ENCODE measurements at regions not wholly inside any gene's neighbourhood (a gene's known extent, or its start where the extent isn't known, plus 50 kb on each side); places are given as distances from the start of the nearest gene placed in this dataset.
"Not testable (repeated sequence)": the region's sequence is repeated elsewhere in the genome, so short reads cannot be mapped to it uniquely, and the experiment has no call there.

DNA sequence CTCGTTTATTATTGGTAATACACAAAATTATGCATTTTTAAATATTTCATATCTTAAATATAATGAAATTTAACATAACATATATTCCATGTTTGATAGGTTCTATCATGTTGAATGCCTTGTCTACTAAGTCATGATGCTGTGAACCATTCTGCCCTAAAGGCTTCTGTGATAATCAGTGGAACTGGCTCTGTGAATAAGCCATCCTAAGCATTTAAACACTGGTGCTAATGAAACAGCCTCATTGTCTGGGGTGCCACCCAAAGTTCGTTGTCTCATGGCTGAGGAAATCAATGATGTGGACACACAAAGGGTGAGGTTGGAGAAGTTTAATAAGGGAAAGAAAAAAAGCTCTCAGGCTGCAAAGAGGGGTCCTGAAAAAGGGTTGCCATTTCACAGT, 264.7 kb upstream of the ZRANB2 start:
- FAIRE-seq = no peak

DNA sequence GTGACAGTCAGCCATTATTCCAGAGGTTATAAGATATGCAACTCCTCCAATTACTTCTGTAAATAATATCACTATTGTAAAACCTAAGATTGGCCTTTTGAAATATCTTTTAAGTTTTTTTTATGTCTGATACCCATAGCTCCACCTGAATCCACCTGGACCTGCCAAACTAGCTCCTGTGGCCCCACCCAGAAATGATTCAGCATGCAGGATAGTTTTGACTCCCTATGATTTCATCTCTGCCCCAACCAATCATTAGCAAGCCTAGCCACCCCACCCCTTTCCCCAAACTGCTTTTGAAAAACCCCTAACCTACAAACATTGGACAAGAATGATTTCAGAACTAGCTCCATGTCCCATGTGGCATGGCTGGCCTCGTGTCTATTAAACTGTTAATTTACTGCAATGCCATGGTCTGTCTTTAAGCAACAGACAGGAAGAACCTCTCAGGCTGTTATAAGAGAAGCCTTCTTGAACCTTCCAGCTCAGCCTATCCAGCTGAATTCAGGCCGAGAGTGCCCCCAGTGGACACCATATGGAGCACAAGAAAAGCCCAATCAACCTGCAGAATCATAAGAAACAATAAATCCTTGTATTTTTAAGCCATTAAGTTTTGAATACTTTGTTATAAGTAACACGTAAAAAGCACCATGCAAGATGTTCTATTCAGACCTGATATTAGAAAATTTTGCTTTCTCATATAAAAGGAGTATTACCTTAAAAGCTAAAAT, 263.0 kb upstream of the ZRANB2 start:
- no peak for FAIRE-seq

- FAIRE-seq = no peak
Measured at GRCh38 chr1:71339238-71339637, 258.4 kb upstream of the ZRANB2 start.

DNA sequence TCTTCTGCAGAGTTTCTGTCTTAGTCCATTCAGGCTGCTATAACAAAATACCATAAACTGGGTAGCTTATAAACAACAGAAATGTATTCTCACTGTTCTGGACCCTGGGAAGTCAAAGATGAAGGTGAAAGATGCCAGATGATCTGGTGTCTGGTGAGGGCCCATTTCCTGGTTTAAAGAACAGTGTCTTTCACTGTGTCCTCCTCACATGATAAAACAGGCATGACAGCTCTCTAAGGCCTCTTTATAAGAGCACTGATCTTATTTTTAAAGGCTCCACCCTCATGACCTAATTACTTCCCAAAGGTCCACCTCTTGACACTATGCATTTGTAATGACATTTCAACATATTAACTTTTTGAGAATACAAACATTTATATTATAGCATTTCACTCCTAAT, 250.2 kb upstream of the ZRANB2 start:
- FAIRE-seq = no peak

DNA sequence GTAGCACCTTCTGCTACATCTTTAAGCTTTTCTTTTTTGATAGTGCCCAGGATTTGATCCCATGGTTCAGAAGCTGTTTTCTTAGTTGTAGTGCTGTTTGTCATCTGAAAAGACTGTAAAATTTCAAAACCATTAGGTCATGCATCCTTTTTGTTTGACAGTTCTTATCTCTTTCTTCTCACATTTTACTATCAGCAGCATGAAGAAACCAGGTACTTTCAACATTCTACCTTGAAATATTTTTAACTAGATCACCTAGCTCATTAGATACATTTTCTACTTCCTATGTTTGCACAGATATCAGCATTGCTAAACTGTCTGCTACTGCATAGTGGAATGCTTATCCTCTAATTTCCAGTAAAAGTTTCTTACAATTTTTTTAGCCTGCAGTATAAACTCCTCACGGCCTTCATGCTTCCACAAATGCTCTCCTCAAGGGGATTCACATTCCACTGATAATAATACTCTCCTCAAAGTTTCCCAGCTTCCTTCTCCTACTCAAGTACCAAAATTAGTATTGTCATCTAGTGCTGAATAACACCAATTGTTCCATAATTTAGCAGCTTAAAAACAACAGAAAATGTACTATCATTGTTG, 243.9 kb upstream of the ZRANB2 start:
- FAIRE-seq = no peak

GRCh38 chr1:71312545-71312944, 231.7 kb upstream of the ZRANB2 start:
- FAIRE-seq = no peak

- FAIRE-seq = no peak
Measured at GRCh38 chr1:71311376-71311775, 230.5 kb upstream of the ZRANB2 start.

DNA sequence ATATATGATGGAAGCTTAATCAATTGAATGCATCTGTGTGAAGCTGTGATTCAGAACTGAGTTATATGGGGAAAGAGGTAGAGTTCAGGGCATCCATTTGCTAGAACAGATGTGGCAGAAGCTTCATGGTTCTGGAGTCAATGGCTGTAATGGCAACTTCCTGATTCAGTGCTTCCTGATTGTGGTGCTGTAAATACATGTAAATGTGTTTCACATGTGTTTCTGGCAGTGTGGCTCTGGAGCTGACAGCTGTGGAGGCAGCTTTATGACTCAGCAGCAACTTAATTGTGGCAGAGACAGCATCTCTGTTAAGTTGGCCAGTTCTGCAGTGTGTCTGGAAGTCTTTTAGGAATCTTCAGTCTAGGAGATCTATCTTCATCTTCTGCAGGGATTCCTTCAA, 226.6 kb upstream of the ZRANB2 start:
- no peak for FAIRE-seq

DNA sequence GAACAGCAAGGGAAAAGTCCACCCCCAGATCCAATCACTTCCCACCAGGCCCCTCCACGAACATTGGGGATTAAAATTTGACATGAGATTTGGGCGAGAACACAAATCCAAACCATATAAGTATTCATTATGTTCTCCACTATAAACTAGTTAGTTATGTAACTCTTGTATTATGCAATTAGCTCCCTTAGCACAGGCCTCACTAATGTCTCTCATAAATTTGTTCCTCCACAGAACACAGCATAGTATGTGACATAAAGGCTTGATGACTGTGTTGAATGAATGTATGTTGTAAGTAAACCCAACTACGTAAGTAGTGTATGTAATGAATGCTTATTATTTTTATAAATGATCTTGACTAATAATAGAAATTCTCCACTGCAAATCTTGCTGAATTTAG, 223.3 kb upstream of the ZRANB2 start:
- no peak for FAIRE-seq

GRCh38 chr1:71303617-71304041, 222.8 kb upstream of the ZRANB2 start:
- FAIRE-seq = no peak

GRCh38 chr1:71298633-71299032, 217.8 kb upstream of the ZRANB2 start:
- no peak for FAIRE-seq

- FAIRE-seq = no peak
Measured at GRCh38 chr1:71296551-71297134, 215.8 kb upstream of the ZRANB2 start.

DNA sequence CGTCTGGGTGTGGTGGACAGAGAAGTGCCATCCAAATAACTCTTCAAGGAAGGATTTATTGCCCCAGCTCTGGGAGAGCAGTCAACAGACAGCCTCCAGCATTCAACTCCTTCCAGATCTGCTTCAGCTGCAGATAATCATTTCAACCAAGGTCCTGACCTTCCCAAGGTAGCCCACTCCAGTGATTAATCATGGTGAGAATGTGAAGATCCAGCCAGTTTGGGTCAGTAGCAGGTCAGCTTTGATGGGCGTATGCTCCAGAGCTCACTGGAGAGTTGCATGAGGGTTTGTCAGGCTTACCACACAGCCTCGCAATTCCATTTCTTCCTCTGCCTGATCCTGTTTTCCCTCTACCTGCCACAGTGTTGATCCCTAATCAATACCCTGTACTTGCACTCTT, 214.5 kb upstream of the ZRANB2 start:
- no peak for FAIRE-seq

DNA sequence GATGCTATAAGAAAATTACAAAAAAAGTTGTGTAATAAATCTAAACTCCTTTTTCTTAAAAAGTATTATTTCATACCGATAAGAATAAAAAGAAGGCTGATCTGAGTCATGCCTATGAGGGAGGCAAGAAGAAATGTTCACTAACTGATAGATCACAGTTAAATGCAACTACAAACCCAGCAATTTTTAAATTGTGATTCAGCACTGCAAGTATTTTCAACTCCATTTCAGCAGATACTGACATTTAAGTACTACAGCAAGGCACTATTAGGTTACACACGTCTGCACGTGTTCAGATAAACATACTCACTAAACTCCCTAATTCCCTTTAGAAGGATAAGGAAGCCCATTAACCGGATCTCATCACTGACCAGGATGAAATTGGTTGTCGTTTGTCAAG, 213.3 kb upstream of the ZRANB2 start:
- no peak for FAIRE-seq

- no peak for FAIRE-seq
Measured at GRCh38 chr1:71292203-71292602, 211.4 kb upstream of the ZRANB2 start.

- not testable (repeated sequence) for FAIRE-seq
Measured at GRCh38 chr1:71290506-71291237, 209.8 kb upstream of the ZRANB2 start.

DNA sequence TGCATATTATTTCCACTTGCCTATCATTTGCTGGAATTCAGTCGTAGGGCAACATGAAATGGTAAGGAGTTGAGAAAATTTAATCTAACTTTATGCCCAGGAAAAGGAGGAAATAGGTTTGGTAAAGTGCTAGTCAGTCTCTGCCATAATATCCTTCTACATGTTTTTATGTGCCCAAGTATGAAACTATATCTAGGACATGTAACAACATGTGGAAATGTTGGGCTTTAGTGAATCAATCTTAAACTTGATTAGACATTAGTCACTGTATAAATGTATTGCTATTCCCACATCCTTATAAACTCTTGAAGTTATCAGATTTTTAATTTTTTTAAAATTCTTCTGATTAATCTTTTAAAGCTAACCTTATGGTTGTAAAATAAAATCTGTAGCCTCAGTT, 204.7 kb upstream of the ZRANB2 start:
- FAIRE-seq = no peak

DNA sequence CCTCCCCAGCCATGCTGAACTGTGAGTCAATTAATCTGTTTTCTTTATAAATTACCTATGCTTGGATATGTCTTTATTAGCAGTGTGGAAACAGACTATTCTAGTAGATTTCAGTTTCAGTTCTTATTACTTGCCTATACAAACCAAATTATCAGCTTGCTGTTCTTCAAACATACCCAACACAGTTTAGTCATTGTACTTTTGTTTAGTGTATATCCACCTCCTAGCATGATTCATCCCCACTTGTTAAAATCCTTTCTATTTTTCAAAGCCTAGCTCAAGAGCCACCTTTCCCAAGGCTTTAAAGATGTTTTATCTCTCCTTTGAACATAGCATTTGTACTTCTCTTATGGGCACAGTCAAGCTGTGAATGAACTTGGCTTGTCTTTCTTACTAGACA, 195.6 kb upstream of the ZRANB2 start:
- FAIRE-seq = no peak

GRCh38 chr1:71273334-71273733, 192.5 kb upstream of the ZRANB2 start:
- FAIRE-seq = no peak

GRCh38 chr1:71270394-71270915, 189.6 kb upstream of the ZRANB2 start:
- FAIRE-seq = no peak

DNA sequence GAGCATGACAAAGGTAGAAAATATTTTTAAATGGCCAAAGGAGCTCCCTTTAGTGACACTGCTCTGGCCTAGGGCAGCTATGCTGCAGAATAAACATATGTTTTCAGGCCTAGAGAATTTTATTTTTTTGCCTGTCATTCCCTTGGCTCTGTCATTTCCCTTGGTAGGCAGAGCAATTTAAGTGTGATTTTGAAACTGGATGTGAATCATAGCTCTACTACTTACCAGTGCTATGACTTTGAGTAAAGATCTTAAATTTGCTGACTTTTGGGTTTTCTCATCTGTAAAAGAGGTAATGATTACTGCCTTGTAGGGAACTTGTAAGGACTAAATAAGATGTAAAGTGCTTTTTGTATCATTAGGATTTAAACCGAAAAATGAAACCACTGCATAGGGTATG, 189.0 kb upstream of the ZRANB2 start:
- FAIRE-seq = no peak

DNA sequence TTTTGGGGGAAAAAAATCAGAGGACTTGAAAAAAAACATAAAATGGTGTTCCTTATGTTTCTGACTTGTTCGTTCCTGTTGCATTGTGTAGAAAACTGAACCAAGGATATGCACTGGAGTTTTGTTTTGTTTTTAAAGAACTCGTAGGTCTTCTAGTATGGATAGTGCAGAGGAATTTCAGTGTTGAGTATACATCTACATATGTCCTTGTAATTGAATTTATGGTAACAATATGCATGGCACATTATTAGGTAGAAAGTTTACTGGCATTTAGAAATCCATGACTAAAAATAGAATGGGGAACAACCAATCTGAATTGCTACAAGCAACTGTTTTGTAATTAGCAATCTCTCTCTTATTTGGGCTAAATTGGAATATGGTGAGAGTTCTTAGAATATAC, 188.3 kb upstream of the ZRANB2 start:
- no peak for FAIRE-seq

DNA sequence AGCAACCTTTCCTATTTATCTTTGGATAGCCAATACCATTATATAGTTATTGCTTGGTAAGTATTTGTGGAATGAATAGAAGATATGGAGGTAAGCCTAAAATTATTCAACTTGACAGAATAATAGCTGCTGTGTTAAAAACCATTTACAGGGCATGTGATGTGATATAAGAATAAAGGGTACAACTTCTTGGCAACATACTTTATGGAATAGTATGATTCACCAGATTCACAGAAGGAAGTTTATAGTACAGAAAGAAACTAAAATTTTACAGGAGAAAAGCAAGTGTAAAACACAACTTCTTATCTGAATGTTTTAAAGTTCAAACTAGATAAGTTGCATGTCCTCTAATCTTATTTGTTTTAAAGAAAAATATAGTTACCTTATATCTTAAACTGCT, 186.4 kb upstream of the ZRANB2 start:
- FAIRE-seq = no peak

DNA sequence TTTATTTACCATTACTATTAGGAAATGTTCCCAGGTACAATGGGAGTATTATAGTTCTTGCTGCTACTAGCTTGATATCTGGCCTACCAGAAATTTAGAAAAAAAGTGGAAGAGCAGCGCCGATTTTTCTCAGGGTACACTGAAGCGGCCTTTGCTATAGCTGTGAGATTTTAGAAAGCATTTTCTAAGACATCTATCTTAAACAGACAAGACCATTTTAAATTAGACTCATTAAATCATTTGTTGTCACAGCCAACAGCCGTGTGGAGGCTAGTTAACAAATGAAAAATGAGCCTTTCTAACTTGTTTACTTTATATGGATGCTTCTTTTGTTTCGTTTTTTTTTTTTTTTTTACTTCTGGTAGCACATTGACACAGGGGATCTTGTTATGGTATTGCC, 183.2 kb upstream of the ZRANB2 start:
- FAIRE-seq = no peak
